WTC11 (cell line): ENCODE measurements at regions not wholly inside any gene's neighbourhood (a gene's known extent, or its start where the extent isn't known, plus 50 kb on each side); places are given as distances from the start of the nearest gene placed in this dataset.

Experiments used
- ATAC-seq: fragments of 200-7000 bp; cut with Tn5 transposase; 2 replicates; pipeline ENCODE4 v1.10.0; 2021; ENCODE audit warnings: mild to moderate bottlenecking, moderate library complexity
- CTCF ChIA-PET: fragments of 300-600 bp; sonication (Branson Sonifier 250); formaldehyde crosslinking; loops from one replicate; lab custom pipeline; 2021; ENCODE audit warnings: antibody characterized with exemption; lab: Charles Lee
- POLR2A ChIA-PET: fragments of 350-600 bp; sonication (Branson Sonifier 250); formaldehyde crosslinking; loops from one replicate; lab custom pipeline; 2021; ENCODE audit warnings: antibody characterized with exemption; lab: Charles Lee
- DNase-seq: peaks from one replicate; pipeline ENCODE4 v3.0.0; 2021; ENCODE audit warnings: low spot score
- H3K27ac Mint-ChIP-seq: 2 replicates; pipeline ENCODE4 v1.8.0; 2021; ENCODE audit warnings: mixed read lengths
- H3K27me3 Mint-ChIP-seq: 2 replicates; pipeline ENCODE4 v1.8.0; 2021; ENCODE audit warnings: low read depth, mild to moderate bottlenecking, moderate library complexity, mixed read lengths
- H3K36me3 Mint-ChIP-seq: 2 replicates; pipeline ENCODE4 v1.8.0; 2021; ENCODE audit warnings: mixed read lengths
- H3K4me1 Mint-ChIP-seq: 2 replicates; pipeline ENCODE4 v1.8.0; 2022; ENCODE audit warnings: mixed read lengths
- H3K4me3 Mint-ChIP-seq: 2 replicates; pipeline ENCODE4 v1.8.0; 2021; ENCODE audit warnings: mild to moderate bottlenecking, moderate library complexity, mixed read lengths
- H3K9me3 Mint-ChIP-seq: 2 replicates; pipeline ENCODE4 v1.8.0; 2021; ENCODE audit warnings: mixed read lengths
- ELF4 ChIP-seq: sonication (generic); formaldehyde crosslinking; IDR thresholded peaks from 2 replicates; pipeline ENCODE4 v1.8.1; 2022; ENCODE audit warnings: low read depth, mild to moderate bottlenecking, moderate library complexity, missing genetic modification reagents
- EMX1 ChIP-seq: fragments of 250-450 bp; sonication (Bioruptor Pico); IDR thresholded peaks from 2 replicates; pipeline ENCODE4 v1.8.0; 2021; ENCODE audit warnings: mild to moderate bottlenecking
- ETV6 ChIP-seq: sonication (generic); formaldehyde crosslinking; IDR thresholded peaks from 2 replicates; pipeline ENCODE4 v1.8.1; 2022; ENCODE audit warnings: mild to moderate bottlenecking, missing genetic modification reagents
- FOXP1 ChIP-seq: sonication (generic); formaldehyde crosslinking; IDR thresholded peaks from 2 replicates; pipeline ENCODE4 v1.8.0; 2022; ENCODE audit warnings: missing genetic modification reagents, mild to moderate bottlenecking, moderate library complexity, borderline replicate concordance
- GABPB1 ChIP-seq: sonication (generic); formaldehyde crosslinking; IDR thresholded peaks from 2 replicates; pipeline ENCODE4 v1.8.1; 2023; ENCODE audit warnings: mild to moderate bottlenecking, missing genetic modification reagents
- JUN ChIP-seq: sonication (generic); formaldehyde crosslinking; IDR thresholded peaks from 2 replicates; pipeline ENCODE4 v1.8.0; 2023; ENCODE audit warnings: mild to moderate bottlenecking, missing genetic modification reagents
- MAX ChIP-seq: sonication (generic); formaldehyde crosslinking; IDR thresholded peaks from 2 replicates; pipeline ENCODE4 v1.8.0; 2022; ENCODE audit warnings: mild to moderate bottlenecking, missing genetic modification reagents
- NFE2L1 ChIP-seq: sonication (generic); formaldehyde crosslinking; IDR thresholded peaks from 2 replicates; pipeline ENCODE4 v1.8.1; 2023; ENCODE audit warnings: missing genetic modification reagents
- SOX15 ChIP-seq: fragments of 250-450 bp; sonication (Bioruptor Pico); IDR thresholded peaks from 2 replicates; pipeline ENCODE4 v1.9.0; 2021; ENCODE audit warnings: mild to moderate bottlenecking
- TP53 ChIP-seq: sonication (generic); formaldehyde crosslinking; IDR thresholded peaks from 2 replicates; pipeline ENCODE4 v1.8.1; 2023; ENCODE audit warnings: mild to moderate bottlenecking, missing genetic modification reagents
- ZMAT4 ChIP-seq: fragments of 250-450 bp; sonication (Bioruptor Pico); IDR thresholded peaks from 2 replicates; pipeline ENCODE4 v1.9.0; 2021; ENCODE audit warnings: mild to moderate bottlenecking
- ZNF263 ChIP-seq: sonication (generic); formaldehyde crosslinking; IDR thresholded peaks from 2 replicates; pipeline ENCODE4 v1.8.1; 2022; ENCODE audit warnings: low read depth, mild to moderate bottlenecking, moderate library complexity, missing genetic modification reagents
- ZNF532 ChIP-seq: fragments of 250-450 bp; sonication (Bioruptor Pico); IDR thresholded peaks from 2 replicates; pipeline ENCODE4 v1.9.0; 2021; ENCODE audit warnings: mild to moderate bottlenecking, borderline replicate concordance
- TF ChIP-seq, protein P1 (sequence below): sonication (generic); formaldehyde crosslinking; conservative IDR thresholded peaks from 2 replicates; pipeline ENCODE4 v1.8.1; 2023; ENCODE audit warnings: mild to moderate bottlenecking, low read depth, missing genetic modification reagents, moderate library complexity
- TF ChIP-seq, protein P2 (sequence below): sonication (generic); formaldehyde crosslinking; IDR thresholded peaks from 2 replicates; pipeline ENCODE4 v1.8.1; 2023; ENCODE audit warnings: mild to moderate bottlenecking, missing genetic modification reagents
- TF ChIP-seq, protein P3 (sequence below): sonication (generic); formaldehyde crosslinking; IDR thresholded peaks from 2 replicates; pipeline ENCODE4 v1.8.0; 2022; ENCODE audit warnings: mild to moderate bottlenecking, missing genetic modification reagents

DNA sequence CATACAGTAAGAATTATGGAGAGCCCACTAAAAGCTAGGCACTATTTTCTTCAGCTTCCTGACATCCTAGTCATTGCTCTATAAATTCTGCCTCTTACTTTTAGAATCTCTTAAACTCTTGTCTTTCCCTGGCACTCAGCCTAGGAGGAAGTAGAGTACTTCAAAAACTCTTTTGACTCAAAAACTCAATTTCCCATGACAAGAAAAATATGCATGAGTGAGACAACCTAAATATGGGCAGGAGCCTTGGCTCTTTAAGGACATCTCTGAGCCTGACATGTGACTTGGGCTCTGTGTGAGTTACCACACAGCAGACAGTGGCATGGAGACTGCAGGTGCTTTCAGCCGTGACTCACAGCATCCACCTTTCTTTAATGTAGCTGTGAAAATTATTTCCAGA is 97.5 kb upstream of the CCDC179 start (continued):
- TF ChIP-seq ZMAT4 (CRISPR knock-in tag): no peak
- no peak for TF ChIP-seq ETV6
- TF ChIP-seq FOXP1 (CRISPR knock-in tag): no peak
- TF ChIP-seq ZNF532: no peak
- TF ChIP-seq, all 79 proteins: peak for 0

- no peak for ATAC-seq
- H3K4me1 Mint-ChIP-seq: peaks cover 8% of the 10 kb centered on the region; the same call in 1 of the 2 replicates
- peaks cover 17% of the 10 kb centered on the region for H3K36me3 Mint-ChIP-seq
- H3K27me3 Mint-ChIP-seq: no peaks in the 10 kb centered on the region
- no peak for TF ChIP-seq EMX1 (CRISPR knock-in tag)
- TF ChIP-seq ZNF263 (CRISPR knock-in tag): no peak
- ChIA-PET POLR2A (no interaction called here), CTCF (no interaction called here)
- H3K9me3 Mint-ChIP-seq: peaks cover 46% of the 10 kb centered on the region
- H3K4me3 Mint-ChIP-seq: no peak overlapping the region
- no peak overlapping the region for H3K27ac Mint-ChIP-seq
- DNase-seq: no peak
Observed at GRCh38 chr11:22974251-22974650, 114.0 kb upstream of the CCDC179 start.

DNA sequence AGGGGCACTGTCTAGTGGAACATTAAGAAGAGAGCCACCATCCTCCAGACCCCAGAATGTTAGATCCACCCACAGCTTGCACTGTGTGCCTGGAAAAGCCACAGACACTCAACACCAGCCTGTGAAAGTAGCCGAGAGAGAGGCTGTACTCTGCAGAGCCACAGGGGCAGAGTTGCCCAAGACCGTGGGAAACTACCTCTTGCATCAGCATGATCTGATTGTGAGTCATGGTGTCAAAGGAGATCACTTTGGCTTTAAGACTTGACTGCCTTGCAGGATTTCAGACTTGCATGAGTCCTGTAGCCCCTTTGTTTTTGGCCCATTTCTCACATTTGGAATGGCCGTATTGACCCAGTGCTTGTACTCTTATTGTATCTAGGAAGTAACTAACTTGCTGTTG is 115.9 kb upstream of the CCDC179 start:
- ChIA-PET CTCF (no interaction called here), POLR2A (no interaction called here)
- H3K4me1 Mint-ChIP-seq: peaks cover 8% of the 10 kb centered on the region; the same call in 1 of the 2 replicates
- ATAC-seq (no peak), DNase-seq (no peak)
- TF ChIP-seq, protein P1, sequence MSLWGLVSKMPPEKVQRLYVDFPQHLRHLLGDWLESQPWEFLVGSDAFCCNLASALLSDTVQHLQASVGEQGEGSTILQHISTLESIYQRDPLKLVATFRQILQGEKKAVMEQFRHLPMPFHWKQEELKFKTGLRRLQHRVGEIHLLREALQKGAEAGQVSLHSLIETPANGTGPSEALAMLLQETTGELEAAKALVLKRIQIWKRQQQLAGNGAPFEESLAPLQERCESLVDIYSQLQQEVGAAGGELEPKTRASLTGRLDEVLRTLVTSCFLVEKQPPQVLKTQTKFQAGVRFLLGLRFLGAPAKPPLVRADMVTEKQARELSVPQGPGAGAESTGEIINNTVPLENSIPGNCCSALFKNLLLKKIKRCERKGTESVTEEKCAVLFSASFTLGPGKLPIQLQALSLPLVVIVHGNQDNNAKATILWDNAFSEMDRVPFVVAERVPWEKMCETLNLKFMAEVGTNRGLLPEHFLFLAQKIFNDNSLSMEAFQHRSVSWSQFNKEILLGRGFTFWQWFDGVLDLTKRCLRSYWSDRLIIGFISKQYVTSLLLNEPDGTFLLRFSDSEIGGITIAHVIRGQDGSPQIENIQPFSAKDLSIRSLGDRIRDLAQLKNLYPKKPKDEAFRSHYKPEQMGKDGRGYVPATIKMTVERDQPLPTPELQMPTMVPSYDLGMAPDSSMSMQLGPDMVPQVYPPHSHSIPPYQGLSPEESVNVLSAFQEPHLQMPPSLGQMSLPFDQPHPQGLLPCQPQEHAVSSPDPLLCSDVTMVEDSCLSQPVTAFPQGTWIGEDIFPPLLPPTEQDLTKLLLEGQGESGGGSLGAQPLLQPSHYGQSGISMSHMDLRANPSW (CRISPR knock-in tag): no peak
- peak; percentile 39; the same call in 1 of the 2 replicates for TF ChIP-seq GABPB1 (CRISPR knock-in tag)
- TF ChIP-seq, protein P2, sequence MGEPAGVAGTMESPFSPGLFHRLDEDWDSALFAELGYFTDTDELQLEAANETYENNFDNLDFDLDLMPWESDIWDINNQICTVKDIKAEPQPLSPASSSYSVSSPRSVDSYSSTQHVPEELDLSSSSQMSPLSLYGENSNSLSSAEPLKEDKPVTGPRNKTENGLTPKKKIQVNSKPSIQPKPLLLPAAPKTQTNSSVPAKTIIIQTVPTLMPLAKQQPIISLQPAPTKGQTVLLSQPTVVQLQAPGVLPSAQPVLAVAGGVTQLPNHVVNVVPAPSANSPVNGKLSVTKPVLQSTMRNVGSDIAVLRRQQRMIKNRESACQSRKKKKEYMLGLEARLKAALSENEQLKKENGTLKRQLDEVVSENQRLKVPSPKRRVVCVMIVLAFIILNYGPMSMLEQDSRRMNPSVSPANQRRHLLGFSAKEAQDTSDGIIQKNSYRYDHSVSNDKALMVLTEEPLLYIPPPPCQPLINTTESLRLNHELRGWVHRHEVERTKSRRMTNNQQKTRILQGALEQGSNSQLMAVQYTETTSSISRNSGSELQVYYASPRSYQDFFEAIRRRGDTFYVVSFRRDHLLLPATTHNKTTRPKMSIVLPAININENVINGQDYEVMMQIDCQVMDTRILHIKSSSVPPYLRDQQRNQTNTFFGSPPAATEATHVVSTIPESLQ (CRISPR knock-in tag): no peak
- no peak overlapping the region for H3K4me3 Mint-ChIP-seq
- no peaks in the 10 kb centered on the region for H3K27me3 Mint-ChIP-seq
- H3K36me3 Mint-ChIP-seq: peaks cover 14% of the 10 kb centered on the region
- no peak overlapping the region for H3K27ac Mint-ChIP-seq
- peaks cover 45% of the 10 kb centered on the region for H3K9me3 Mint-ChIP-seq

GRCh38 chr11:22982903-22983302 is 122.6 kb upstream of the CCDC179 start:
- POLR2A ChIA-PET: no interaction called here
- H3K27me3 Mint-ChIP-seq: no peaks in the 10 kb centered on the region; the same call in 1 of the 2 replicates
- H3K27ac Mint-ChIP-seq: no peak overlapping the region
- H3K9me3 Mint-ChIP-seq: peaks cover 27% of the 10 kb centered on the region
- no peak overlapping the region for H3K4me3 Mint-ChIP-seq
- peaks cover 12% of the 10 kb centered on the region for H3K36me3 Mint-ChIP-seq
- ATAC-seq: no peak
- no peak for DNase-seq
- H3K4me1 Mint-ChIP-seq: no peaks in the 10 kb centered on the region
- CTCF ChIA-PET: no interaction called here
- TF ChIP-seq JUN (CRISPR knock-in tag) (no peak), ELF4 (no peak), NFE2L1 (CRISPR knock-in tag) (no peak), MAX (CRISPR knock-in tag) (no peak), SOX15 (CRISPR knock-in tag) (no peak), TP53 (CRISPR knock-in tag) (no peak)
- TF ChIP-seq, protein P1 (CRISPR knock-in tag): no peak
- TF ChIP-seq, protein P3, sequence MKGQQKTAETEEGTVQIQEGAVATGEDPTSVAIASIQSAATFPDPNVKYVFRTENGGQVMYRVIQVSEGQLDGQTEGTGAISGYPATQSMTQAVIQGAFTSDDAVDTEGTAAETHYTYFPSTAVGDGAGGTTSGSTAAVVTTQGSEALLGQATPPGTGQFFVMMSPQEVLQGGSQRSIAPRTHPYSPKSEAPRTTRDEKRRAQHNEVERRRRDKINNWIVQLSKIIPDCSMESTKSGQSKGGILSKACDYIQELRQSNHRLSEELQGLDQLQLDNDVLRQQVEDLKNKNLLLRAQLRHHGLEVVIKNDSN: no peak
